SK-N-SH (cell line): ENCODE measurements at regions not wholly inside any gene's neighbourhood (a gene's known extent, or its start where the extent isn't known, plus 50 kb on each side); places are given as distances from the start of the nearest gene placed in this dataset.

Experiments
- CTCF ChIA-PET: fragments of 300-600, 350-600 bp; formaldehyde crosslinking; extraction: SDS; loops from one replicate; lab custom pipeline; 2021; lab: Yijun Ruan, JAX
- POLR2A ChIA-PET: fragments of 350-600 bp; sonication (Branson Sonifier 250); formaldehyde crosslinking; extraction: SDS; loops from one replicate; lab custom pipeline; 2020; ENCODE audit warnings: antibody characterized with exemption, inconsistent platforms; lab: Yijun Ruan, JAX
- DNase-seq: peaks from one replicate; pipeline ENCODE4 v3.0.0; 2012
- H2AFZ ChIP-seq: fragments of 200-600 bp; sonication (generic); 2 replicates; pipeline ENCODE4 v1.8.1; 2016; ENCODE audit warnings: antibody characterized with exemption, mild to moderate bottlenecking, low read depth
- H3F3A ChIP-seq: fragments of 200-600 bp; sonication (generic); replicated peaks from 2 replicates; pipeline ENCODE3; 2016; ENCODE audit warnings: antibody characterized with exemption, mild to moderate bottlenecking; ENCODE audit not compliant: insufficient read depth
- H3K27ac ChIP-seq, 2 experiments: fragments of 200-500 bp in 1 of 2; fragments of 200-600 bp in 1 of 2; sonication (Bioruptor generic) in 1 of 2; sonication (generic), shearing (Covaris generic) in 1 of 2; 2 replicates each; pipeline versions ENCODE4 v1.5.1 to v1.6.1; 2014 to 2016; ENCODE audit warnings: low read depth in 2 of 2, inconsistent platforms in 1 of 2, low read length in 1 of 2, mild to moderate bottlenecking in 1 of 2, mixed read lengths in 1 of 2
- H3K27me3 ChIP-seq: fragments of 200-600 bp; sonication (generic), shearing (Covaris generic); 2 replicates; pipeline ENCODE4 v1.6.1; 2016; ENCODE audit warnings: mixed run types; ENCODE audit not compliant: insufficient read depth
- H3K36me3 ChIP-seq, 2 experiments: fragments of 200-500 bp in 1 of 2; fragments of 200-600 bp in 1 of 2; sonication (Bioruptor generic) in 1 of 2; sonication (generic) in 1 of 2; replicated peaks in 1 of 2; 2 replicates each; pipeline versions ENCODE3 to v1.5.1; 2014 to 2016; ENCODE audit warnings: low read length in 1 of 2, mild to moderate bottlenecking in 1 of 2; ENCODE audit not compliant: insufficient read depth in 2 of 2, control insufficient read depth in 1 of 2
- H3K4me1 ChIP-seq, 2 experiments: fragments of 200-500 bp in 1 of 2; fragments of 200-600 bp in 1 of 2; sonication (Bioruptor generic) in 1 of 2; sonication (generic), shearing (Covaris generic) in 1 of 2; 2 replicates each; pipeline versions ENCODE4 v1.5.1 to v1.6.1; 2014 to 2016; ENCODE audit warnings: low read depth in 1 of 2, low read length in 1 of 2, mixed run types in 1 of 2; ENCODE audit not compliant: insufficient read depth in 2 of 2, control insufficient read depth in 1 of 2
- H3K4me2 ChIP-seq: fragments of 200-600 bp; sonication (generic), shearing (Covaris generic); 2 replicates; pipeline ENCODE4 v1.6.1; 2017; ENCODE audit warnings: mixed run types
- H3K4me3 ChIP-seq, 2 experiments: fragments of 200-500 bp in 1 of 2; fragments of 200-600 bp in 1 of 2; sonication (Bioruptor generic) in 1 of 2; sonication (generic), shearing (Covaris generic) in 1 of 2; 2 replicates each; pipeline versions ENCODE4 v1.5.1 to v1.8.1; 2014 to 2016; ENCODE audit warnings: low read depth in 2 of 2, inconsistent platforms in 1 of 2, low read length in 1 of 2, mild to moderate bottlenecking in 1 of 2, mixed read lengths in 1 of 2, moderate library complexity in 1 of 2
- H3K79me2 ChIP-seq: fragments of 200-600 bp; sonication (generic); 2 replicates; pipeline ENCODE4 v1.8.1; 2017; ENCODE audit warnings: mild to moderate bottlenecking; ENCODE audit not compliant: insufficient read depth
- H3K9ac ChIP-seq: fragments of 200-600 bp; sonication (generic); 2 replicates; pipeline ENCODE4 v1.6.1; 2017; ENCODE audit warnings: mixed run types
- H3K9me2 ChIP-seq: fragments of 200-600 bp; sonication (generic); 2 replicates; pipeline ENCODE4 v1.6.1; 2017; ENCODE audit warnings: mixed run types
- H3K9me3 ChIP-seq: fragments of 200-600 bp; sonication (generic); 2 replicates; pipeline ENCODE4 v1.6.1; 2017; ENCODE audit warnings: mixed run types, mild to moderate bottlenecking, moderate library complexity
- H4K20me1 ChIP-seq: fragments of 200-600 bp; sonication (generic); 2 replicates; pipeline ENCODE4 v1.6.1; 2017; ENCODE audit warnings: mild to moderate bottlenecking, mixed run types; ENCODE audit not compliant: insufficient read depth
- CHD2 ChIP-seq: fragments of 150-350 bp; IDR thresholded peaks from 2 replicates; pipeline ENCODE4 v1.6.1; 2018; ENCODE audit warnings: low read length; ENCODE audit not compliant: partially characterized antibody
- CTCF ChIP-seq: fragments of 200-600 bp; sonication (generic); IDR thresholded peaks from 2 replicates; pipeline ENCODE4 v1.6.1; 2017; ENCODE audit warnings: antibody characterized with exemption, mild to moderate bottlenecking, moderate library complexity
- EP300 ChIP-seq, 2 experiments: IDR thresholded peaks; 2 replicates each; pipeline versions ENCODE4 v1.4.0 to v1.6.1; 2012; ENCODE audit warnings: borderline replicate concordance in 1 of 2, low read depth in 1 of 2, low read length in 1 of 2
- EZH2phosphoT487 ChIP-seq: fragments of 200-600 bp; sonication (generic); IDR thresholded peaks from 2 replicates; pipeline ENCODE4 v1.6.1; 2017; ENCODE audit warnings: low read depth, mixed run types, mild to moderate bottlenecking, antibody characterized with exemption, moderate library complexity, borderline replicate concordance
- FOSL2 ChIP-seq: IDR thresholded peaks from 2 replicates; pipeline ENCODE4 v1.4.0; 2012; ENCODE audit warnings: low read depth, mild to moderate bottlenecking, moderate library complexity, borderline replicate concordance
- FOXM1 ChIP-seq: IDR thresholded peaks from 2 replicates; pipeline ENCODE4 v1.4.0; 2012; ENCODE audit warnings: low read depth, mild to moderate bottlenecking
- GABPA ChIP-seq: IDR thresholded peaks from 2 replicates; pipeline ENCODE4 v1.4.0; 2012; ENCODE audit warnings: low read depth, mild to moderate bottlenecking
- MAX ChIP-seq: IDR thresholded peaks from 2 replicates; pipeline ENCODE4 v1.4.0; 2012; ENCODE audit warnings: low read depth
- MEF2A ChIP-seq: IDR thresholded peaks from 2 replicates; pipeline ENCODE4 v1.4.0; 2012; ENCODE audit warnings: low read depth, borderline replicate concordance
- NFIC ChIP-seq: IDR thresholded peaks from 2 replicates; pipeline ENCODE4 v1.4.0; 2012; ENCODE audit warnings: borderline replicate concordance
- NRF1 ChIP-seq: IDR thresholded peaks from 2 replicates; pipeline ENCODE4 v1.6.1; 2012; ENCODE audit warnings: low read depth, mild to moderate bottlenecking, low read length
- RAD21 ChIP-seq: IDR thresholded peaks from 2 replicates; pipeline ENCODE4 v1.6.1; 2012; ENCODE audit warnings: mild to moderate bottlenecking, low read length
- RXRA ChIP-seq: IDR thresholded peaks from 2 replicates; pipeline ENCODE4 v1.4.0; 2012; ENCODE audit warnings: low read depth, mild to moderate bottlenecking, borderline replicate concordance
- SMC3 ChIP-seq: IDR thresholded peaks from 2 replicates; pipeline ENCODE4 v1.6.1; 2012; ENCODE audit warnings: low read depth, low read length, improper control_type of control experiment
- TAF1 ChIP-seq: IDR thresholded peaks from 2 replicates; pipeline ENCODE4 v1.6.1; 2012; ENCODE audit warnings: low read depth, mild to moderate bottlenecking, low read length, moderate library complexity, borderline replicate concordance
- TCF12 ChIP-seq: IDR thresholded peaks from 2 replicates; pipeline ENCODE4 v1.4.0; 2012
- TEAD4 ChIP-seq: IDR thresholded peaks from 2 replicates; pipeline ENCODE4 v1.4.0; 2012; ENCODE audit warnings: mild to moderate bottlenecking, borderline replicate concordance; ENCODE audit not compliant: insufficient read depth
- WGBS: methylation state at CpG from one replicate; pipeline ENCODE4 v1.1.6; 2017; ENCODE audit warnings: low lambda C conversion rate; 5-methylcytosine and 5-hydroxymethylcytosine counted together
- TF ChIP-seq, protein P1 (sequence below): fragments of 150-350 bp; IDR thresholded peaks from 2 replicates; pipeline ENCODE4 v1.6.1; 2016; ENCODE audit warnings: mild to moderate bottlenecking, low read depth, low read length
- TF ChIP-seq, protein P2 (sequence below): IDR thresholded peaks from 2 replicates; pipeline ENCODE4; 2012
- TF ChIP-seq, protein P3 (sequence below): IDR thresholded peaks from 2 replicates; pipeline ENCODE4 v1.4.0; 2012; ENCODE audit warnings: low read depth, borderline replicate concordance
- TF ChIP-seq, protein P4 (sequence below): IDR thresholded peaks from 2 replicates; pipeline ENCODE4 v1.4.0; 2012; ENCODE audit warnings: low read depth, borderline replicate concordance

GRCh38 chr4:132759199-132759780, 389.8 kb upstream of the PCDH10 start:
- no peaks in the 10 kb centered on the region for H3K9me2 ChIP-seq
- H4K20me1 ChIP-seq: no peaks in the 10 kb centered on the region
- no peaks in the 10 kb centered on the region for H3F3A ChIP-seq
- no peak overlapping the region for H3K9ac ChIP-seq
- CTCF ChIA-PET: no interaction called here
- TF ChIP-seq, protein P1, sequence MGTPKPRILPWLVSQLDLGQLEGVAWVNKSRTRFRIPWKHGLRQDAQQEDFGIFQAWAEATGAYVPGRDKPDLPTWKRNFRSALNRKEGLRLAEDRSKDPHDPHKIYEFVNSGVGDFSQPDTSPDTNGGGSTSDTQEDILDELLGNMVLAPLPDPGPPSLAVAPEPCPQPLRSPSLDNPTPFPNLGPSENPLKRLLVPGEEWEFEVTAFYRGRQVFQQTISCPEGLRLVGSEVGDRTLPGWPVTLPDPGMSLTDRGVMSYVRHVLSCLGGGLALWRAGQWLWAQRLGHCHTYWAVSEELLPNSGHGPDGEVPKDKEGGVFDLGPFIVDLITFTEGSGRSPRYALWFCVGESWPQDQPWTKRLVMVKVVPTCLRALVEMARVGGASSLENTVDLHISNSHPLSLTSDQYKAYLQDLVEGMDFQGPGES: no peak
- TF ChIP-seq TEAD4 (no peak), EP300 (IDR thresholded peaks at IDR 0.05; ENCODE audit: borderline replicate concordance in 1 of 2, low read depth in 1 of 2, low read length in 1 of 2) (no peak), EZH2phosphoT487 (no peak), NFIC (no peak), GABPA (no peak), MEF2A (no peak), RAD21 (no peak), NRF1 (no peak), MAX (no peak), FOSL2 (no peak)
- TF ChIP-seq, protein P2, sequence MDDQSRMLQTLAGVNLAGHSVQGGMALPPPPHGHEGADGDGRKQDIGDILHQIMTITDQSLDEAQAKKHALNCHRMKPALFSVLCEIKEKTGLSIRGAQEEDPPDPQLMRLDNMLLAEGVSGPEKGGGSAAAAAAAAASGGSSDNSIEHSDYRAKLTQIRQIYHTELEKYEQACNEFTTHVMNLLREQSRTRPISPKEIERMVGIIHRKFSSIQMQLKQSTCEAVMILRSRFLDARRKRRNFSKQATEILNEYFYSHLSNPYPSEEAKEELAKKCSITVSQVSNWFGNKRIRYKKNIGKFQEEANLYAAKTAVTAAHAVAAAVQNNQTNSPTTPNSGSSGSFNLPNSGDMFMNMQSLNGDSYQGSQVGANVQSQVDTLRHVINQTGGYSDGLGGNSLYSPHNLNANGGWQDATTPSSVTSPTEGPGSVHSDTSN: no peak
- DNase-seq: no peak
- no peaks in the 10 kb centered on the region for H3K9me3 ChIP-seq
- no peaks in the 10 kb centered on the region for H3K36me3 ChIP-seq
- no peaks in the 10 kb centered on the region for H3K4me1 ChIP-seq
- H3K27me3 ChIP-seq: no peaks in the 10 kb centered on the region
- H3K4me3 ChIP-seq: no peak overlapping the region
- H2AFZ ChIP-seq: no peak overlapping the region
- POLR2A ChIA-PET: no interaction called here
- no peak overlapping the region for H3K4me2 ChIP-seq
- H3K27ac ChIP-seq: no peak overlapping the region
- no peaks in the 10 kb centered on the region for H3K79me2 ChIP-seq

DNA sequence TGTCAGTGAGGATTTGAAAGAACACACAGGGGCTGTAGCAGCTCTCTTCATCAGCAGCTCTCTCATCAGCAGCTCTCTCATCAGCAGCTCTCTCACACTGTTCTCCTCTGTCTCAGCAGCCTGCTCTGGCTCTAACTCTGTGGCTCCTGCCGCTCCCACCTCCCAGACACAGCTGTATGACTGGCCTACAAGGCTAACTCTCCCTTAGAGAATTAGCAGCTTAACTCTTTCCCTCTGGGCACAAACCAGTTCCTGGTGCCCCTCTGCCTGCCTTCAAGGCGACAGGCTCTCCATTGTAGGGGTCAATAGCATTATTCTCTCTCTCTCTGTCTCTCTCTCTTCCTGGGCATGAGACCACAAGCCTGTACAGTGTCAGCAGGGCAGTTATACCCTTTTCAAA, 385.6 kb upstream of the PCDH10 start:
- Histone ChIP-seq H3K9me3 (no peaks in the 10 kb centered on the region), H3F3A (no peaks in the 10 kb centered on the region), H2AFZ (no peak overlapping the region), H3K79me2 (no peaks in the 10 kb centered on the region), H3K9ac (no peak overlapping the region), H3K36me3 (no peaks in the 10 kb centered on the region), H3K27me3 (no peaks in the 10 kb centered on the region), H3K4me3 (no peak overlapping the region), H3K4me1 (no peaks in the 10 kb centered on the region), H3K9me2 (no peaks in the 10 kb centered on the region), H3K4me2 (no peak overlapping the region), H3K27ac (no peak overlapping the region), H4K20me1 (no peaks in the 10 kb centered on the region)
- WGBS: 0% methylated on average over 2 of the region's 2 CpGs
- ChIA-PET CTCF (no interaction called here), POLR2A (no interaction called here)
- no peak for DNase-seq
- TF ChIP-seq RXRA (no peak), FOXM1 (no peak), CTCF (no peak), CHD2 (no peak), TCF12 (no peak), TAF1 (no peak), SMC3 (no peak), NRF1 (no peak)
- TF ChIP-seq, protein P3, sequence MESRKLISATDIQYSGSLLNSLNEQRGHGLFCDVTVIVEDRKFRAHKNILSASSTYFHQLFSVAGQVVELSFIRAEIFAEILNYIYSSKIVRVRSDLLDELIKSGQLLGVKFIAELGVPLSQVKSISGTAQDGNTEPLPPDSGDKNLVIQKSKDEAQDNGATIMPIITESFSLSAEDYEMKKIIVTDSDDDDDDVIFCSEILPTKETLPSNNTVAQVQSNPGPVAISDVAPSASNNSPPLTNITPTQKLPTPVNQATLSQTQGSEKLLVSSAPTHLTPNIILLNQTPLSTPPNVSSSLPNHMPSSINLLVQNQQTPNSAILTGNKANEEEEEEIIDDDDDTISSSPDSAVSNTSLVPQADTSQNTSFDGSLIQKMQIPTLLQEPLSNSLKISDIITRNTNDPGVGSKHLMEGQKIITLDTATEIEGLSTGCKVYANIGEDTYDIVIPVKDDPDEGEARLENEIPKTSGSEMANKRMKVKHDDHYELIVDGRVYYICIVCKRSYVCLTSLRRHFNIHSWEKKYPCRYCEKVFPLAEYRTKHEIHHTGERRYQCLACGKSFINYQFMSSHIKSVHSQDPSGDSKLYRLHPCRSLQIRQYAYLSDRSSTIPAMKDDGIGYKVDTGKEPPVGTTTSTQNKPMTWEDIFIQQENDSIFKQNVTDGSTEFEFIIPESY: no peak
- TF ChIP-seq, protein P4, sequence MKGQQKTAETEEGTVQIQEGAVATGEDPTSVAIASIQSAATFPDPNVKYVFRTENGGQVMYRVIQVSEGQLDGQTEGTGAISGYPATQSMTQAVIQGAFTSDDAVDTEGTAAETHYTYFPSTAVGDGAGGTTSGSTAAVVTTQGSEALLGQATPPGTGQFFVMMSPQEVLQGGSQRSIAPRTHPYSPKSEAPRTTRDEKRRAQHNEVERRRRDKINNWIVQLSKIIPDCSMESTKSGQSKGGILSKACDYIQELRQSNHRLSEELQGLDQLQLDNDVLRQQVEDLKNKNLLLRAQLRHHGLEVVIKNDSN: no peak
